ENCODE measurements at regions not wholly inside any gene's neighbourhood (a gene's known extent, or its start where the extent isn't known, plus 50 kb on each side); places are given as distances from the start of the nearest gene placed in this dataset.

DNA sequence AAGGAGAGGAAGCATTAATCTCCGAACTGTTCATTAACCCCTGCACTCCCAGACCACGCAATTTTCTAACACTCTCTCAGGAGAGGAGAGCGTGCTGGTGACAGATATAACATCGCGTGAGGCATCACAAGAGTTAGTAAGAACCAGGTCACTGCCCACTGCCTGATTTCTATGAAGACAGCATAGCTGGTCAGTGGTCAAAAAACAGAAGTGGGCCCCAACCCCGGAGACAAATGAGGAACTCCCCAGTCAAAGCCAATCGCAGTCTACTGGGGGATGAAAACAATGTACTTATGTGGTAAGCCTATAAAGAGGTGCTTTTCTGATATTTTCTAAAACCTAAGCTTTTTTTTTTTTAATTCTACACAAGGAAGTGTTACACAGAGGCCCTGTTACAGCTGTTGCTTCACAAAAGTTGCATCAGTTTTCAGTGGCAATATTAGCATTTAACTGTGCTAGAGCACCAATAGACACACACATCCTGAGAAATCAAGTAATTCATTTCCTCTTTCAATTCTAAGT, 231.8 kb upstream of the IRF2BP2 start:
- intact Hi-C loops (cut with DNase I; ENCODE audit: low total_unique reads): no loop called here
- TF ChIP-seq POLR2A (IDR thresholded peaks at IDR 0.05): no peak
- TF ChIP-seq, protein P1, sequence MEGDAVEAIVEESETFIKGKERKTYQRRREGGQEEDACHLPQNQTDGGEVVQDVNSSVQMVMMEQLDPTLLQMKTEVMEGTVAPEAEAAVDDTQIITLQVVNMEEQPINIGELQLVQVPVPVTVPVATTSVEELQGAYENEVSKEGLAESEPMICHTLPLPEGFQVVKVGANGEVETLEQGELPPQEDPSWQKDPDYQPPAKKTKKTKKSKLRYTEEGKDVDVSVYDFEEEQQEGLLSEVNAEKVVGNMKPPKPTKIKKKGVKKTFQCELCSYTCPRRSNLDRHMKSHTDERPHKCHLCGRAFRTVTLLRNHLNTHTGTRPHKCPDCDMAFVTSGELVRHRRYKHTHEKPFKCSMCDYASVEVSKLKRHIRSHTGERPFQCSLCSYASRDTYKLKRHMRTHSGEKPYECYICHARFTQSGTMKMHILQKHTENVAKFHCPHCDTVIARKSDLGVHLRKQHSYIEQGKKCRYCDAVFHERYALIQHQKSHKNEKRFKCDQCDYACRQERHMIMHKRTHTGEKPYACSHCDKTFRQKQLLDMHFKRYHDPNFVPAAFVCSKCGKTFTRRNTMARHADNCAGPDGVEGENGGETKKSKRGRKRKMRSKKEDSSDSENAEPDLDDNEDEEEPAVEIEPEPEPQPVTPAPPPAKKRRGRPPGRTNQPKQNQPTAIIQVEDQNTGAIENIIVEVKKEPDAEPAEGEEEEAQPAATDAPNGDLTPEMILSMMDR (IDR thresholded peaks at IDR 0.05): no peak
- H3K27me3 ChIP-seq: no peaks in the 10 kb centered on the region
- DNase-seq: no peak
- H3K36me3 ChIP-seq: no peaks in the 10 kb centered on the region
- no peaks in the 10 kb centered on the region for H3K4me1 ChIP-seq
- H3K4me3 ChIP-seq: no peak overlapping the region
- no peaks in the 10 kb centered on the region for H3K9me3 ChIP-seq
- no peak overlapping the region for H3K27ac ChIP-seq

- H3K36me3 ChIP-seq: no peaks in the 10 kb centered on the region
- no peak for DNase-seq
- TF ChIP-seq, protein P1 (IDR thresholded peaks at IDR 0.05): no peak
- no peak for TF ChIP-seq POLR2A (IDR thresholded peaks at IDR 0.05)
- no peaks in the 10 kb centered on the region for H3K9me3 ChIP-seq
- H3K4me1 ChIP-seq: no peaks in the 10 kb centered on the region
- H3K27ac ChIP-seq: no peak overlapping the region
- no peaks in the 10 kb centered on the region for H3K27me3 ChIP-seq
- intact Hi-C loops (cut with DNase I; ENCODE audit: low total_unique reads): no loop called here
- no peak overlapping the region for H3K4me3 ChIP-seq
Measured at GRCh38 chr1:234841281-234841680, 231.3 kb upstream of the IRF2BP2 start.

DNA sequence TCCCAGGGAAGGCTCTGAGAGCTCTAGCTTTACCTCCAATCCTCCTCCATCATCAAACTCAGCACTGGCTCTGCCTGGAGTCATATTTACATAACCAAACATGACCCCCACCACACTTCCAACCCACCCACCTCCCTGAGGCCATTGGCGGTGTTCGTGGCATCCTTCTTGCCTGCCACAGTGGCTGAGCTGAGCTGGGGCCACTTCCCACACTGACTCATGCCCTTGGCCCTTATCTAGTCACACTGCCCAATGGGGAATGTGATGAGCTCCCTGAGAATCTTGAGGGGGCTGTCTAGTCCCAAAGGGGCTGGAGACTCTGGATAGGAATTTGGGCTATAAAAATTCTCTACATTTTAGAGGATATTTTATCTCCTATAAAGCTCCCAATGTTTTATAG, 230.9 kb upstream of the IRF2BP2 start:
- TF ChIP-seq, protein P1 (IDR thresholded peaks at IDR 0.05): no peak
- TF ChIP-seq POLR2A (IDR thresholded peaks at IDR 0.05): no peak

DNA sequence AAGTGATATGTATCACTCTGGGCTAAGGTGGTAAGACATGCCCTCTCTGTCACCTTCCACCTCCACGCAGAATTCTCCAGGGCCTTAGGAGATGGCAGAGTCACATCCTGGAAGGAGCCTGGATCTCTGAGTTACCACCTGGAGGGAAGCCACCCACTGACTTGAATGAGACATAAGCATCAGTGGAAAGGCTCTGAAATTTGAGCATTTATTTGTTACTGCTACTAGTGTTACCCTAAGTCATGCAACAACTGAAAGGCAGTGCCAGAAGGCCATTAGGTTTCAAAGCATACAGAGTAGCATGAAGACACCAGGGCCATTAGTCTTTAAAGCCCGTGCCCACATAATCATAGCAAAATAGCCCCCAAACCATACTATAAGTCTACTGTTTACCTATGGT, 230.3 kb upstream of the IRF2BP2 start:
- no peaks in the 10 kb centered on the region for H3K9me3 ChIP-seq
- TF ChIP-seq, protein P1 (IDR thresholded peaks at IDR 0.05): no peak
- TF ChIP-seq POLR2A (IDR thresholded peaks at IDR 0.05): no peak
- intact Hi-C loops (cut with DNase I; ENCODE audit: low total_unique reads): no loop called here
- H3K36me3 ChIP-seq: no peaks in the 10 kb centered on the region
- no peaks in the 10 kb centered on the region for H3K27me3 ChIP-seq
- H3K4me3 ChIP-seq: no peak overlapping the region
- no peak overlapping the region for H3K27ac ChIP-seq
- no peaks in the 10 kb centered on the region for H3K4me1 ChIP-seq
- no peak for DNase-seq

More for the DNA sequence above, 230.9 kb upstream of the IRF2BP2 start:
- H3K27ac ChIP-seq: no peak overlapping the region
- H3K4me3 ChIP-seq: no peak overlapping the region
- no peaks in the 10 kb centered on the region for H3K4me1 ChIP-seq
- H3K36me3 ChIP-seq: no peaks in the 10 kb centered on the region
- no peak for DNase-seq
- no peaks in the 10 kb centered on the region for H3K9me3 ChIP-seq
- no peaks in the 10 kb centered on the region for H3K27me3 ChIP-seq
- intact Hi-C loops (cut with DNase I; ENCODE audit: low total_unique reads): no loop called here

DNA sequence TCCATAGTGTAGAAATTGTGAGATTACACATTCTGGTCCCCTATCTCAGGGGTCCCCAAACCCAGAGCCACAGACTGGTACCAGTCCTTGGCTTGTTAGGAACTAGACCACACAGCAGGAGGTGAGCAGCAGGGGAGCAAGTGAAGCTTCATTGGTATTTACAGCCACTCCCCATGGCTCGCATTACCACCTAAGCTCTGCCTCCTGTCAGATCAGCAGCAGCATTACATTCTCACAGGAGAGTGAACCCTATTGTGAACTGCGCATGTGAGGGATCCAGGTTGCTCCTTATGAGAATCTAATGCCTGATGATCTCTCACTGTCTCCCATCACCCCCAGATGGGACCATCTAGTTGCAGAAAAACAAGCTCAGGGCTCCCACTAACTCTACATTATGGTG, 229.7 kb upstream of the IRF2BP2 start:
- Histone ChIP-seq H3K27ac (no peak overlapping the region), H3K27me3 (no peaks in the 10 kb centered on the region), H3K4me3 (no peak overlapping the region), H3K9me3 (no peaks in the 10 kb centered on the region), H3K36me3 (no peaks in the 10 kb centered on the region), H3K4me1 (no peaks in the 10 kb centered on the region)
- TF ChIP-seq POLR2A (IDR thresholded peaks at IDR 0.05): no peak
- TF ChIP-seq, protein P1 (IDR thresholded peaks at IDR 0.05): no peak
- no peak for DNase-seq
- intact Hi-C loops (cut with DNase I; ENCODE audit: low total_unique reads): no loop called here

Measured in uterus (tissue), 3 donors.